HCT116 (cell line): ENCODE measurements at regions not wholly inside any gene's neighbourhood (a gene's known extent, or its start where the extent isn't known, plus 50 kb on each side); places are given as distances from the start of the nearest gene placed in this dataset.

Experiments used
- ATAC-seq: fragments of 200-7000 bp; cut with Tn5 transposase; 2 replicates; pipeline ENCODE4 v1.9.1; 2020; ENCODE audit warnings: mild to moderate bottlenecking, moderate library complexity
- BruUV-seq: library from RNA; stranded (reverse); fragments of 400-500 nt; replicated peaks from 2 replicates; lab custom pipeline; 2021; lab: Mats Ljungman, UMichigan
- CTCF ChIA-PET: fragments of 300-600 bp; sonication (Branson Sonifier 250); formaldehyde crosslinking; loops from one replicate; lab custom pipeline; 2021; ENCODE audit warnings: antibody characterized with exemption; lab: Charles Lee
- POLR2A ChIA-PET: fragments of 300-600, 350-600 bp; sonication (Branson Sonifier 250); formaldehyde crosslinking; loops from one replicate; lab custom pipeline; 2021; ENCODE audit warnings: antibody characterized with exemption; lab: Charles Lee
- RAD21 ChIA-PET, 2 experiments: fragments of 300-600 bp; sonication (Branson Sonifier 250); formaldehyde crosslinking; loops; one replicate each; lab custom pipeline; 2023; ENCODE audit warnings: low total read pairs in 2 of 2; ENCODE audit not compliant: uncharacterized antibody in 2 of 2, unreplicated experiment in 2 of 2, low non-redundant PET in 1 of 2; lab: Charles Lee
- DNase-seq: peaks from one replicate; pipeline ENCODE4 v3.0.0-alpha.2; 2010; ENCODE audit warnings: low read depth, low spot score
- H2AFZ ChIP-seq: fragments of 200-600 bp; shearing (Covaris generic), sonication (generic); 2 replicates; pipeline ENCODE4 v1.6.1; 2017; ENCODE audit warnings: low read depth, mixed run types, mixed read lengths, antibody characterized with exemption, low read length; ENCODE audit not compliant: poor library complexity, severe bottlenecking
- H3K27ac ChIP-seq: 2 replicates; pipeline ENCODE4 v1.5.1; 2012; ENCODE audit warnings: low read depth, low read length
- H3K27me3 ChIP-seq: fragments of 200-600 bp; sonication (generic); 2 replicates; pipeline ENCODE4 v1.6.1; 2016; ENCODE audit warnings: mixed run types, low read length, mixed read lengths; ENCODE audit not compliant: insufficient read depth
- H3K36me3 ChIP-seq, 2 experiments: fragments of 200-500 bp in 1 of 2; fragments of 200-600 bp in 1 of 2; sonication (Bioruptor generic) in 1 of 2; sonication (generic) in 1 of 2; 2 replicates each; pipeline versions ENCODE4 v1.5.1 to v1.6.1; 2014 to 2016; ENCODE audit warnings: low read length in 2 of 2, inconsistent platforms in 1 of 2, mixed read lengths in 1 of 2, mixed run types in 1 of 2; ENCODE audit not compliant: insufficient read depth in 2 of 2, control insufficient read depth in 1 of 2
- H3K4me1 ChIP-seq, 2 experiments: fragments of 200-600 bp in 1 of 2; sonication (generic) in 1 of 2; 2 replicates each; pipeline versions ENCODE4 v1.5.1 to v1.6.1; 2012 to 2017; ENCODE audit warnings: low read length in 2 of 2, inconsistent platforms in 1 of 2, mild to moderate bottlenecking in 1 of 2, mixed read lengths in 1 of 2, mixed run types in 1 of 2, moderate library complexity in 1 of 2; ENCODE audit not compliant: insufficient read depth in 2 of 2, control insufficient read depth in 1 of 2
- H3K4me2 ChIP-seq: fragments of 200-600 bp; sonication (generic); 2 replicates; pipeline ENCODE4 v1.6.1; 2017; ENCODE audit warnings: mixed run types, low read length, mixed read lengths
- H3K4me3 ChIP-seq, 2 experiments: fragments of 200-600 bp in 1 of 2; sonication (generic) in 1 of 2; replicated peaks in 1 of 2; 2 replicates each; pipeline ENCODE4 v1.5.1; 2011 to 2016; ENCODE audit warnings: low read length in 2 of 2, control low read depth in 1 of 2, low read depth in 1 of 2, mild to moderate bottlenecking in 1 of 2, mixed read lengths in 1 of 2, mixed run types in 1 of 2
- H3K79me2 ChIP-seq: fragments of 200-600 bp; sonication (generic); 2 replicates; pipeline ENCODE4 v1.6.1; 2017; ENCODE audit warnings: mild to moderate bottlenecking, mixed run types, low read length, moderate library complexity, mixed read lengths; ENCODE audit not compliant: insufficient read depth
- H3K9ac ChIP-seq: fragments of 200-600 bp; sonication (generic); 2 replicates; pipeline ENCODE4 v1.6.1; 2016; ENCODE audit warnings: low read length, mixed read lengths
- H3K9me2 ChIP-seq: fragments of 200-600 bp; sonication (generic), shearing (Covaris generic); 2 replicates; pipeline ENCODE4 v1.6.1; 2017; ENCODE audit warnings: mixed run types, mild to moderate bottlenecking, moderate library complexity; ENCODE audit not compliant: insufficient read depth
- H3K9me3 ChIP-seq, 2 experiments: fragments of 200-500 bp in 1 of 2; fragments of 200-600 bp in 1 of 2; sonication (Bioruptor generic) in 1 of 2; sonication (generic) in 1 of 2; 2 replicates each; pipeline ENCODE4 v1.6.1; 2014 to 2017; ENCODE audit warnings: low read length in 2 of 2, mixed read lengths in 2 of 2, inconsistent platforms in 1 of 2, low read depth in 1 of 2, mild to moderate bottlenecking in 1 of 2, mixed run types in 1 of 2, moderate library complexity in 1 of 2; ENCODE audit not compliant: control insufficient read depth in 1 of 2, insufficient read depth in 1 of 2
- H4K20me1 ChIP-seq: fragments of 200-600 bp; sonication (generic), shearing (Covaris generic); 2 replicates; pipeline ENCODE4 v1.6.1; 2017; ENCODE audit warnings: mixed run types, mild to moderate bottlenecking, moderate library complexity; ENCODE audit not compliant: insufficient read depth
- ATF3 ChIP-seq: IDR thresholded peaks from 2 replicates; pipeline ENCODE4 v1.6.1; 2012
- CEBPB ChIP-seq: IDR thresholded peaks from 2 replicates; pipeline ENCODE4 v1.6.1; 2012; ENCODE audit warnings: low read depth
- CTCF ChIP-seq, 3 experiments: fragments of 200-600 bp in 1 of 3; sonication (generic) in 1 of 3; IDR thresholded peaks in 2 of 3; conservative IDR thresholded peaks in 1 of 3; 2 replicates each; pipeline ENCODE4 v1.5.1; 2012 to 2017; ENCODE audit warnings: low read depth in 2 of 3, low read length in 2 of 3, antibody characterized with exemption in 1 of 3, borderline replicate concordance in 1 of 3, control low read depth in 1 of 3, mild to moderate bottlenecking in 1 of 3, mixed read lengths in 1 of 3, mixed run types in 1 of 3, moderate library complexity in 1 of 3; ENCODE audit not compliant: insufficient read depth in 1 of 3
- EGR1 ChIP-seq: IDR thresholded peaks from 2 replicates; pipeline ENCODE4 v1.6.1; 2012; ENCODE audit warnings: low read depth
- ELF1 ChIP-seq: IDR thresholded peaks from 2 replicates; pipeline ENCODE4 v1.6.1; 2012; ENCODE audit warnings: low read depth, borderline replicate concordance
- EZH2phosphoT487 ChIP-seq: fragments of 200-600 bp; IDR thresholded peaks from 2 replicates; pipeline ENCODE4 v1.6.1; 2018; ENCODE audit warnings: antibody characterized with exemption, borderline replicate concordance
- JUND ChIP-seq: IDR thresholded peaks from 2 replicates; pipeline ENCODE4 v1.6.1; 2012
- POLR2A ChIP-seq: IDR thresholded peaks from 2 replicates; pipeline ENCODE4 v1.7.0; 2011; ENCODE audit warnings: borderline replicate concordance; ENCODE audit not compliant: insufficient read depth, insufficient read length; ENCODE audit errors: extremely low read depth
- RAD21 ChIP-seq: IDR thresholded peaks from 2 replicates; pipeline ENCODE4 v1.6.1; 2012; ENCODE audit warnings: low read depth, mild to moderate bottlenecking
- REST ChIP-seq: IDR thresholded peaks from 2 replicates; pipeline ENCODE4 v1.6.1; 2012; ENCODE audit warnings: low read depth
- SP1 ChIP-seq: IDR thresholded peaks from 2 replicates; pipeline ENCODE4 v1.6.1; 2012; ENCODE audit warnings: low read depth
- SRF ChIP-seq: IDR thresholded peaks from 2 replicates; pipeline ENCODE4 v1.6.1; 2012; ENCODE audit warnings: low read depth
- TCF7L2 ChIP-seq: IDR thresholded peaks from 2 replicates; pipeline ENCODE4 v1.7.0; 2011; ENCODE audit warnings: borderline replicate concordance, inconsistent platforms; ENCODE audit not compliant: insufficient read depth, insufficient read length; ENCODE audit errors: extremely low read depth
- YY1 ChIP-seq: IDR thresholded peaks from 2 replicates; pipeline ENCODE4 v1.6.1; 2011; ENCODE audit warnings: low read length, low read depth, moderate library complexity, mild to moderate bottlenecking; ENCODE audit not compliant: insufficient replicate concordance; ENCODE audit errors: extremely low read depth
- ZBTB33 ChIP-seq: IDR thresholded peaks from 2 replicates; pipeline ENCODE4 v1.6.1; 2011; ENCODE audit warnings: mild to moderate bottlenecking, low read length, moderate library complexity; ENCODE audit not compliant: insufficient replicate concordance; ENCODE audit errors: extremely low read depth
- ZFX ChIP-seq: fragments of 450-650 bp; IDR thresholded peaks from 2 replicates; pipeline ENCODE4 v1.6.1; 2017
- ZNF274 ChIP-seq: fragments of 200-500 bp; sonication (Bioruptor generic); IDR thresholded peaks from 2 replicates; pipeline ENCODE4 v1.6.1; 2014; ENCODE audit warnings: mild to moderate bottlenecking, low read depth, low read length, inconsistent platforms
- intact Hi-C: fragments of 100-400 bp; cut with micrococcal nuclease; formaldehyde crosslinking; loops from 2 replicates; pipeline ENCODE4 v1.10.0; 2022

GRCh38 chr4:130814896-130815295, 1718.9 kb downstream of the C4orf33 start:
- ATAC-seq = no peak
- no peak for TF ChIP-seq ZBTB33
- no peak for TF ChIP-seq EZH2phosphoT487
- no peak for TF ChIP-seq ELF1
- no peak for TF ChIP-seq ATF3
- TF ChIP-seq CEBPB = no peak
- no peak for TF ChIP-seq SP1
- TF ChIP-seq ZFX = no peak
- TF ChIP-seq REST = no peak
- TF ChIP-seq TCF7L2 = no peak
- no peak for TF ChIP-seq SRF
- no peak for TF ChIP-seq CTCF (IDR thresholded peaks at IDR 0.05 in 2 of 3, conservative IDR thresholded peaks at IDR 0.05 in 1 of 3; ENCODE audit: borderline replicate concordance in 1 of 3, insufficient read depth in 1 of 3, low read depth in 2 of 3, low read length in 2 of 3)
- no peak for TF ChIP-seq YY1
- TF ChIP-seq RAD21 = no peak
- TF ChIP-seq EGR1 = no peak
- no peak for TF ChIP-seq JUND
- no peak for TF ChIP-seq ZNF274
- no peak for TF ChIP-seq POLR2A
- TF ChIP-seq, all 23 proteins: peak for 0
- no peaks in the 10 kb centered on the region for H3K27me3 ChIP-seq
- no peak overlapping the region for H3K9ac ChIP-seq
- intact Hi-C loops = no loop called here
- ChIA-PET RAD21 (no interaction called here), POLR2A (no interaction called here), CTCF (no interaction called here)
- no peak overlapping the region for H3K4me3 ChIP-seq
- H3K36me3 ChIP-seq = no peaks in the 10 kb centered on the region
- no peaks in the 10 kb centered on the region for H3K9me2 ChIP-seq
- H3K4me1 ChIP-seq = no peaks in the 10 kb centered on the region
- no peaks in the 10 kb centered on the region for H4K20me1 ChIP-seq
- no peak overlapping the region for H2AFZ ChIP-seq
- no peak overlapping the region for H3K4me2 ChIP-seq
- H3K27ac ChIP-seq = no peak overlapping the region
- no peaks in the 10 kb centered on the region for H3K79me2 ChIP-seq
- no peak for DNase-seq
- no peaks in the 10 kb centered on the region for H3K9me3 ChIP-seq
- BruUV-seq = no TSS peak
